ENCODE measurements at regions not wholly inside any gene's neighbourhood (a gene's known extent, or its start where the extent isn't known, plus 50 kb on each side); places are given as distances from the start of the nearest gene placed in this dataset.
"Not testable (repeated sequence)": the region's sequence is repeated elsewhere in the genome, so short reads cannot be mapped to it uniquely, and the experiment has no call there.

DNA sequence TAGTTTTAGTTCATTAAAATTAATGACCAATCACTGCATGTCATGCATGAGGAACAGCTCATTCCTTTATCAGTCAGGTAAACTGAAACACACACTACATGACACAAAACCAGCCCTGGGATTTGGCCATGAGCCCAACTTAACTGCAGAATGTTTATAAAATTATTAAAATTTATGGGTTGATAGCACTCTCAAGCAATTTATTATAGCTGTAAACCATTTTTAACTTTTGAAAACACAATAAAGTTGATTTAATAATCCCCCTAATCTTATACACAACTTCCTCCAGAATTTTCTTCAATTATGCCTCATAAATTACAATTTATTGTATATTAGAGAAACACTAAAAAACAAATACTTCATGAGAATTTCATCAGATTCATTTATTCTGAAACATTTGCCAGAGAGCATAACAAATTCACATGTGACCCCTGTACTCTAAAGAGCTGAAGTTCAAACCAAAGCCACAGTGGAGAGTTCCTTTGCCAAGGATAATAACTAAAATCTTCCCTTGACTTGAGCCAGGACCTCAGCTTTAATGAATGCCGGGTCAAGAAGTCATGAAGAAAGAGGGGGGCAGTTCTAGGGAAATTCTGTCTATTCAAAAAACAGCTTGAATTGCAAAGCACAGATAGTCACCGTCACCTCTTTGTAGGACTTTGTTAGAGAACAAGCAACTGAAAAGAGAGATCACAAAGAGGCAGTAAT lies 763.7 kb upstream of the GRAMD2B start:
- no peak for DNase-seq (ENCODE audit: low spot score)

DNA sequence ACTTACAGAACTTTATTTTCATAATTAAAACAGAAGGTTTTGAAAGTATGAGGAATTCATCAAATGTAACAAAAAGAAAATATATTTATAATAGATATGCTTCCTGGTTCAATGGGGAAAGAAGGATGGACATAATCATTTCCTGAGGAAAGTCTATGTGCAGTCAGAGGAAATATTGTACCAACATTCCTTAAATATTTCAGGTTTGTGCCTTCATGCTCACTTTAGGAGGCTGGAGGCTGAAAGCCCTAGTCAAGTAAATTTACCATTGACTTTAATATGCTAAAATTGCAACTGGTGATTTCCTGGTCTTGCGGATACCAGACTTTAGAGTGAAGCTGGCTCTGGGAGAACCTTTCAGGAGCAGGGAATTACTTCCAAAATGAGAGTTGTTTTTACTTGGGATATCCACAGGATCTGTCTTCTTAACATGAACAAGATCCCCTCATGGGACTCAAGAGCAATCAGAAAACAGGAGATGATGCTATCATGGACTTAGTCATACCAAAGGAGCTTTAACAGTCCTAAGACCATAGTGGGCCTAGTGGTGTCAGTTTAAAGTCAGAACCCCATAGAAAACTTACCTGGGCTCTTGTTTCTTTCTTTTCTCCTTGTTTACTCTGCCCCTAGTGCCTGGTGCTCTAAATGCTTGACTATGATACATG lies 762.8 kb upstream of the GRAMD2B start:
- DNase-seq (ENCODE audit: low spot score) = no peak

DNA sequence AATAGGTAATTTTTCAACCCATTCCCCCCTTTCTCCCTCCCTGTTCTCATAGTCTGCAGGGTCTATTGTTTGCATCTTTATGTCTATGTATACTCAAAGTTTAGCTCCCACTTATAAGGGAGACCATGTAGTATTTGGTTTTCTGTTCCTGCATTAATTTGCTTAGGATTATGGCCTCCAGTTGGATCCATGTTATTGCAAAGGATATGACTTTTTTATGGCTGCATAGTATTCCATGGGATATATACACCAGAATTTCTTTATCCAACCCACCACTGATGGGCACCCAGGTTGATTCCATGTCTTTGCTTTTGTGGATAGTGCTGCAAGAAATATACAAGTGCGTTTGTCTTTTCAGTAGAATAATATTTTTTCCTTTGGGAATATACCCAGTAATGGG lies 761.6 kb upstream of the GRAMD2B start:
- no peak for DNase-seq (ENCODE audit: low spot score)

DNA sequence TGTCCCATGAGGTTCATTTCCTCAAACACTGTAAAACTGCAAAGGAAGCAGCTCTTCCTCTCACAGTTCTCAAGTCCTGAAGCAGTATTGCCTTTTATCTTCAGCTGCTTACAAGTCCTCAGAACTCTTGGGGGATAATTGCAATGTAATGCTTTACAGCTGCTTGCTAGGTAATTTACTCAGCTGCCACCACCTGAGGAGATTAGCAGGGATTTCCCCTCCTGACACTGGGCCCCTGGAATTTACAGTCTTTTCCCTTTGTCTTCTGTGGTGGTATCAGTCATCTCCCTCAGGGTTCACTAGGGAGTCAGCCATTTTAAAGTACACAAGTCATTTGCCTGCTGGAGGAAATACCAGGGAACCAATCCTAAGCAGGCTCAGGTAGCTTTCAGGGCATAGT lies 754.3 kb upstream of the GRAMD2B start:
- DNase-seq (ENCODE audit: low spot score) = peak; percentile 16

DNA sequence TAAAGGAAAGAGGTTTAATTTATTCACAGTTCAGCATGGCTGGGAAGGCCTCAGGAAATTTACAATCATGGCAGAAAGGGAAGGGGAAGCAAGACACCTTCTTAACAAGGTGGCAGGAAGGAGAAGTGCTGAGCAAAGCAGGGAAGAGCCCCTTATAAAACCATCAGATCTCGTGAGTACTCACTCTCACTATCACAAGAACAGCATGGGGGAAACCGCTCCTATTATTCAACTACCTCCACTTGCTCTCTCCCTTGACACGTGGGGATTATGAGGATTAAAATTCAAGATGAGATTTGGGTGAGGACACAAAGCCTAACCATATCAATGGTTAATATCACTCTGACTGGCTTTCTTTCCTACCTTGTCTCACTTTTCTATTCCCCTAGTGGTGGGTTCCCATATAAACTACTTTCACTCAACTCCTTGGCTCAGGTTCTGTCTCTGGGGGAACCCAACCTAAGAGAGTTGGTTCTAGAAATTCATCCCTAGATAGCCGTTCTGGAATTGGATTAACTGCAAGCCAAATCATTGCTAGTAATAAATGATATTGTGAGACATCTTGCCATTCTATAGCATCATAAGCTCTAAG lies 749.8 kb upstream of the GRAMD2B start:
- no peak for DNase-seq (ENCODE audit: low spot score)

DNA sequence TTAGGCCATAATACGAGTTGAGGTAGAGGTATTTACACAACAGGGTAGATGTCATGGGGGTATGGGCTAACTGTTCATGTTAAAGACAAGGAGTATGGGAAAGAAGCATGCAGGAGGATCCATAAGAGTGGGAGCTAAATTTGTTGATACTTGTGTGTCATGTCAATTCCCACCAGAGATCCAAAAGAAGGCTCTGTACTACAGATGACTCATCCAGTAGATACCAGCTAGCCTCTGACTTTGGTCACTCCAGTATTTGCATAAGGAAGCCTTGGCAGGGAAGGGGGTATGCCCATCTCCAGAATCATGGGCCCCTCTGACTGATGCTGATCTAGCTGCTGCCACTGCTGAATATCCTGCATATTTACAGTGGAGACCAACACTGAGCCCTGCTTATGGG lies 743.7 kb upstream of the GRAMD2B start:
- DNase-seq (ENCODE audit: low spot score) = no peak

DNA sequence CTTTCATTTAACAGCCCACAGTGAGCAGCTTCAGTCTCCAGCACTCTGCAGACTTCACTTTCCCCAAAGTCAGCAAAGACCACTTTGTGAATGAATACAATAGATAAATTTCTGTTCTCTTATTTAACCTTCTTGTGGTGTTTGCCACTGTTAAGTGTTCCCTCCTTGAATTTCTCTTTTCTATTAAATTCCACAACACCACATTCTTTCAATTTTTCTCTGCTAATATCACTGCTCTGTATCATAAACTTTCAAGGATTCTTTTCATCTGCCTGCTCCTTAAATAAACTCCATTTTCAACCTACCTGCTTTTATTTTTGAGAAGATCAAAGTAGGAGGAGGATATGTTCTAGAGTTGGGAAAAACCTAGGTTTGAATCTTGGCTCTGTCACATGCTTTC lies 739.5 kb upstream of the GRAMD2B start:
- no peak for DNase-seq (ENCODE audit: low spot score)

DNA sequence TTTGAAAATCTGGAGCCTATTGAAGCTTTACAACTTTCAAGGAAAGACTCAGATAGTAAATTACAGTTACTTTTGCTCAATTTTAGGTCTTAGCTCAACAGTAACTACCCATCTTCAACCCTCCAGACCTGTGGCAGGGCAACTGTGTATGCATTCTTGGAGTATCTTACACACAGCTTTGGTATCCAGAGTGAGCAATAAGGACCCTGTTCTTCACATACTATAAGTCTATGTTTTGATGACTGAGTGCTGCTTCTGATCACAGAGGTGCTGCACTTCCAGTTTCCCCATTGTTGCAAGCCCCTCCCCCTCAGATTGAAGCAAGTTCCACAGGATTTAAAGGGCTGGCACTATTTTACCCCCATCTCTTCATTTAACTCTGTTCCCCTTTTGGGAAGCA lies 737.4 kb upstream of the GRAMD2B start:
- no peak for DNase-seq (ENCODE audit: low spot score)

DNA sequence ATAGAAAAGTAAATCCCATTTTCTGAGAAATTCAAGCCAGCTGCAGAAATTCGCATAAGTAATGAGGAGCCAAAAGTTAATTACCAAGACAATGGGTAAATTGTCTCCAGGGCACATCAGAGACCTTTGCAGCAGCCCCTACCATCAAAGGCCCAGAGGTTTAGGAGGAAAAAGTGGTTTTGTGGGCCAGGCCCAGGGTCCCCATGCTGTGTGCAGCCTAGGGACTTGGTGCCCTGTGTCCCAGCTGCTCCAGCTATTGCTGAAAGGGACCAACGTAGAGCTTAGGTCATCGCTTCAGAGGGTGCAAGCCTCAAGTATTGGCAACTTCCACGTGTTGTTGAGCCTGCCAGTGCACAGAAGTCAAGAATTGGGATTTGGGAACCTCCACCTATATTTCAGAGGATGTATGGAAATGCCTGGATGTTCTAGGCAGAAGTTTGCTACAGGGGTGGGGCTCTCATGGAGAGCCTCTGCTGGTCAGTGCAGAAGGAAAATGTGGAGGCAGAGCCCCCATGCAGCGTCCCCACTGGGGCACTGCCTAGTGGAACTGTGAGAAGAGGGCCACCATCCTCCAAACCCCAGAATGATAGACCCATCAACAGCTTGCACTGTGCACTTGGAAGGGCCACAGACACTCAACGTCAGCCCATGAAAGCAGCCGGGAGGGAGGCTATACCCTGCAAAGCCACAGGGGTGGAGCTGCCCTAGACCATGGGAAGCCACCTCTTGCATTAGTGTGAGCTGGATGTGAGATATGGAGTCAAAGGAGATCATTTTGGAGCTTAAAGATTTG lies 731.3 kb upstream of the GRAMD2B start:
- not testable (repeated sequence) for DNase-seq (ENCODE audit: low spot score)

DNA sequence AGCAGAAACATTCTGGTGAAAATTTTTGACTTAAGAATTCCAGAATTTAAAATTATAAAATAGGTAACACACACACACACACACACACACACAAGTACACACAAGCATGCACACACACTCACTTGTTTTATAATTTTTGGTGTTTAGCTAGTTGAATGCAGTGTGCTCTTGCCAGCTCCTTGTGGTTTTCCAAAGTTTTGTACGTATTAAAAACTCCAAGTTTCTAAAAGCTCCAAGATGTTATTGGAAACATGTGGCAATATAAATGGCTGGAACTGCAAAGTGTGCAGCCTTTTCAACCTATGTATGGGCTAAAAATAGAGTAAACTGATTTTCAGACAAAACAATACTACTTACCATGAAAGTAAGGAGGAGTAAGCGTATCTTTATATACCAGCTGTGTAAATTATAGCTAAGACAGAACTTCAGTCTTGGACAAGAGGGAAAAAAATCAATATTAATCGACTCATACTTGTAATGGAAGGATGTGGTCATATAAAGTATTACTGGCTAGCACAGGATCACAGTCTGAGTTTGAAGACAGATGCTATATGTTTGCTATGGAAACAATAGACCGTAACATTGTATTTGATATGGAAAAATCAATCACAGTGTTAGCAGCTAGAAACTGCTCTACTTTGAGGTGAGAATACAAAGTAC lies 727.1 kb upstream of the GRAMD2B start:
- DNase-seq (ENCODE audit: low spot score) = no peak

DNA sequence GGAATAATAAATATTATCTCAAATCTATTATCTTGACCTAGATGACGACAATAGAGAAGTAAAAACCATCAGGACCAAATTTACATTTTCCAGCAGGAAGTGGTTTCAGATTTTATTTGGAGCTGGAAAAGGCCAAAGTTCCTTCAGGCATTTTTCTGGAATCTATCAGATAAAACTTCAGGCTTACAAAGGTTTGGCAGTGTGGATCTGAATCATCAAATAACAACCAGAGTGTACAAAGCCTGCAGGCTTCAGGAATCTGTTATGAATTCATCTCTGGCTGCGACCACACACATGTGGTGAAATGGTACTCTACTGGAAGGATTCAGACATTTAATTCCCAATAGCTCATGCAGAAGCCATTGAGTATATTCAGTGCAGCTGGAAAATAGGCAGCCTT lies 726.4 kb upstream of the GRAMD2B start:
- no peak for DNase-seq (ENCODE audit: low spot score)

DNA sequence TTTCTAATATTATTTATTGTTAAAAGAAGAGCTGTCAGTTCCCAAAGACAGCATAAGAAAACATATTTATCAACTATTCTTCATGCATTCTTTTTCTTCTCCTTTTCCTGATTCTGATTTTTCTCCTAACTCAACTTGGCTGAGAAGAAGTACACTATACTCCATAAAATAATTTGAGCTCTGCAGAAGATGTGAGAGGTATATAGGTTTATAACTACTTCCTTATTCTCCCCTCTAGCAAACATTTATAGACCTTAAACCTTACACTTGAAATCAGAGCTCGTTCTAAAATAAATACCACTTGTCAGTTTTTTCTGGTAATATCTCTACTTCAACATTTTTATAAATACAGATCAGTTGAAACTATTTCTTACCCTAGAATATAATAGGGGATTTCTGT lies 724.8 kb upstream of the GRAMD2B start:
- no peak for DNase-seq (ENCODE audit: low spot score)

DNA sequence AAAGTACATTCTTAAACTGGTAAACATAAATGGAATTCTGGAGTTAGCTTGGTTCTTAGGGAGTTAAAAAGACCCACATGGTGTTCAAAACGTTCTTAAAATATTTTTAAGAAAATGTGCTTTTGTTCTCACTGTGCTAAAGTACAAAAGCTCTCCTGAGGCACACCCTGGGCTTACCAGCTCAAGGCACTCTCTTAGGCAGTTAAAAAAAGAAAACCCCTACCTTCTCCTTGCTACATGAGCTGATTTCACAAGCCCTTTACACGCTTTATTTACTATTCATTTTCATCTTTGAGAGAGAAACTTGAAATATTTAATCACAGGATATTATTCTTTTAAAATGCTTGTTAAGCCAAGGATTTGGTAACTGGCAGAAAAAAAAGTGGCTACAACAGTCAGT lies 723.3 kb upstream of the GRAMD2B start:
- no peak for DNase-seq (ENCODE audit: low spot score)

DNA sequence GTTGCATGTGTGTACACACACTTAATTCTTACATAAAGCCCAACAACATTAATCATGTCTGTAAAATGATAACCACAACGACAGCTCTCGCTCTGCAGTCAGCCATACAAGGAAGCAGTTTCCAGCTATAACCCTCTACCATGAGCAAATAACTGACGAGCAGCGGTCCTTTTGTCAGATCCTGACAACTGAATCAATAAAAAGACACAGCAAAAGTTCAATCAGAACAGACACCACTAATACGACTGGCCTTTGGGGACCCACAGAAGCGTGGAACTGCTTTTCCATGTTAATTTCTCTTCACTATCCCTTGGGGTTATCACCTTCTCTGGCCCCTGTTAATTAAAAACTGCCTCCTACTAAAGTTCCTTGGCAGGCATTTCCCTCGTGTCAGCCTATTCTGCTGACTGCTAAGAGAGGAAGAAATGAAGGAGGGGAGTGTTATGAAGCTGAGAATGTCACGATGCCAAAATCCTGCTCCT lies 722.8 kb upstream of the GRAMD2B start:
- DNase-seq (ENCODE audit: low spot score) = peak; percentile 23

DNA sequence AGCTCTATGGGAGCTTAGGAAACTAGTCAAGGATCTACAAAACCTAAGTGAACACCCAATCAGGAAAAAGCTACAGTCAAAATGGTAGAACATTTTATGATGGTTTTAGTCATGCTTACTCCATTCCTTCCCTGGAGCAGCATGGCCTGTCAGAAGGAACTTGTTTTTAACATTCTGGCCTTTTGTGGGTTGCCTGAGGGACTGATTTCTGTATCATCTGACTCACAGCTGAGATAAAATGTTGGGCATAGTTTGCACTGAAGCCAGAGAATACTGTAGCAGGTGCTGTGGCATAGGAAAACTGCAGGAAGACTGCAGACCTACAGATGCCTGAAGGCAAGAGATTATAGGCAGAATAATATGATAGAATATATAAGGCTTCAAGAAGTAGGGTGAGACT lies 719.6 kb upstream of the GRAMD2B start:
- no peak for DNase-seq (ENCODE audit: low spot score)

DNA sequence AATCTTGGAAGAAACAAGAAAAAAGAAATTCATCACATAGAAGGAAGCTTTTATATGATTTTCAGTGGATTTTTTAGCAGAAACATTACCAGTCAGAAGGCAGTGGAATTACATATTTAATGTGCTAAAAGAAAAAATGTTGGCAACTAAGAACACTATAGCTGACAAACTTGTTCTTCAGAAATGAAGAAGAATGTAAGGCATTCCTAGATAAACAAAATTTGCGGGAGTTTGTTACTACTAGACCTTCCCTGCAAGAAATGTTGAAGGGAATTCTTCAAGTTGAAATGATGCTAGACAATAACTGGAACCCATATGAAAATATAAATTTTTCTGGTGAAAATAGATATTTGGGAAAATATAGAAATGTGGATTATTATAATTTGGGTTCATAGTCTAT lies 718.3 kb upstream of the GRAMD2B start:
- DNase-seq (ENCODE audit: low spot score) = no peak

DNA sequence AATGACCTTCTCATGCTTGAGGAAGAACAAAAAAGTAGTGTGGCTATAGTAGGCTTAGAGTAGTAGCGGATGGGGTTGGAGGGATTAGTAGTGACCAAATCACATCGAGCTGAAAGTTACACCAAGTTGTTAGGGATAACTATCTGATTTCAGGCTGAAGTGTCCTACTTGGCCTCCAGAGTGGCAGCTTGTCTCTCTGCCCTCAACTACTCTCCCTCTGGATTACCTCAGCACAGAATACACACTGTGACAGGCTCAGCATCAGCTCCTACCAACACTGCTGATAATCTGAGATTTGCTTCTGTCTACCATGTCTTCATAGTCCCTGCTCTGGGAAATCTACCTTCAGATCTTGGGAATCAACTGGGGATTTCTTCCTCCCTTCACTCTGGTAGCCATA lies 714.6 kb upstream of the GRAMD2B start:
- DNase-seq (ENCODE audit: low spot score) = no peak

DNA sequence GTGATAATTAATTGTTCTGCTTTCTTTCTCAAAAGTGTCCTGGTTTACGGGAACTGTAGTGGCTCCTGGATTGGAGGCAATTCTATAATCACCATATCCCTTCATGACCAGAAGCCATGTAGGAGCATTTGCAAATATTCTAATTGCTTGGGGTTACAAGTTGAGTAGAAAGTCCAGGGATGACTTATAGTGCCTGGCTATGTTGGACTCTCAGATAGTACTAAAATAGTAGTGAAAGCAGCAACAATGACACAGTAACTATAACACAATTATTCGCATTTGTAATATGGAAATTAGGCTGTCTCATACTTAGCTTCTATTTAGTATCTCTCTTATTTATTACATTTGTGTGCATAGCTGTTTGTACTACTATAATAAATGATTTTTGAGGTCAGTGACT lies 712.5 kb upstream of the GRAMD2B start:
- DNase-seq (ENCODE audit: low spot score) = no peak

DNA sequence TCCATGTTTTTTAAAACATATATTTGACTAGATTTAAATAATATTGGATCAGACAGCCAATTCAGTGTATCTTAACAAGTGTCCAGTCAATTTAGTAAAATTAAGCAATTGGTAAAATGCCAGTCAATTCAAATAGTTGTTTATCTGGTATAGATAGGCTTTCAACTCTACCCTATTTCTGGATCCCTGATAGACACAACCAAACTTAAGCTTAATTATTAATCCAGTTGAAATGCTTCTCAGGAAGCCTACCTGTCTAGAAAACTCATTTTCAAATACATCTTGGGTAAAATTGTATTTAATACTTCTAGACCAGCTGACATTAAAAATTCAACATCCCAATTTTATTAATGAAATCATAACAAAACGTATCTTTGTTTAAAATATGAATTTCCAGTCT lies 710.8 kb upstream of the GRAMD2B start:
- DNase-seq (ENCODE audit: low spot score) = no peak

DNA sequence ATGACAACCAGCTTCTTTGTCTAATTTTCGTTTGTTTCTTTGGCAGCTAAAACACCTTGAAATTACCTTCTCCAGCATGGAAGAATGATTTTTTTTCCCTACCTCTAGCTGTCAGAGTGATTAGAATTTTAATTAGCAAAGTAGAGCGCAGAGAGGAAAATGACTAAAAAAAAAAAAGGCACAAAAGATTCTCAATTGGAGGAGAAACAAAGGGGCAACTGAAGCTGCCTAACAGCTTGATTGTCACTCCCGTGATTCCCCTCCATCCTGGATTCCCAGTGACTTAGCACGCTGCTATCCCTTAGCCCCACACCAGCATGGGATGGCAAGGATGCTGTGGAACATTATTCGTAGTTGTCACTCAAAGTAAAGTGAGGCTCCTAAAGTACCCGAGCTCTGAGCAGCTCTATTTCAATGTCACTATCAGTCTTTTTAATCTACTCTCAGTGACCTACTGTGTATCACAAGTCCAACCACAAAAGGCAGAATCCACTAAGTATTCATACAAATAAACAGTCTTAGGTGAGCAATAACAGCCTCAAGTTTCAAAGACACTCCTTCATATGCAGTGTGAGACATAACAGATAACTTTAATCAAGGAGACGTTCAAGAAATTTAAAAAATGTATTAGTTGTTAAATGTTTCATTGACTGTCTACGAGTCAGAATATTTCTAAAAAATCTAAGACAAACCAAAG lies 710.0 kb upstream of the GRAMD2B start:
- peak; percentile 3 for DNase-seq (ENCODE audit: low spot score)

DNA sequence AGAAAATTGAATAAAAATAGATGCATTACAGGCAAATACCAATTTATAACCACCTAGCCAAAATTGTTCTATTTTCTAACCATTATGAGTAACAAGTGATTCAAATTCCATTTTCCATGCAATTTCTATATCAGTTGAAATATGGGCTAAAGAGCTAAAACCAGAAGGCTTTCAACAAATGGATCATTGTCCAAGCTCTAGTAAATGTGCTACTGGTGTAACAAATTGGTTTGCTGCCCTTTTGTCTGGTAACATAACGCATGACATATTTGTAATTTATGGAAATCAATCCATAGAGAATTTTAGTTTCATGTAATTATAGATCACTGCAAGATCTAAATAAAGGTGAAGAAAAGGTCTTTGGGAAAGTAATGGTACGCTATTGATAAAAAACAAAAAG lies 708.0 kb upstream of the GRAMD2B start:
- DNase-seq (ENCODE audit: low spot score) = no peak
